A673 (cell line): ENCODE measurements at regions not wholly inside any gene's neighbourhood (a gene's known extent, or its start where the extent isn't known, plus 50 kb on each side); places are given as distances from the start of the nearest gene placed in this dataset.

Experiments used
- EZH2 ChIP-seq: fragments of 200-600 bp; sonication (generic); IDR thresholded peaks from 2 replicates; pipeline ENCODE4 v1.6.1; 2017; ENCODE audit warnings: borderline replicate concordance, low read depth, mild to moderate bottlenecking, mixed read lengths, antibody characterized with exemption, low read length; ENCODE audit not compliant: poor library complexity, severe bottlenecking
- TF ChIP-seq, protein P1 (sequence below): fragments of 300-800, 200-600 bp; sonication (generic); conservative IDR thresholded peaks from 2 replicates; pipeline ENCODE4 v1.5.1; 2017; ENCODE audit warnings: low read depth, mild to moderate bottlenecking, antibody characterized with exemption, low read length, moderate library complexity, mixed read lengths

DNA sequence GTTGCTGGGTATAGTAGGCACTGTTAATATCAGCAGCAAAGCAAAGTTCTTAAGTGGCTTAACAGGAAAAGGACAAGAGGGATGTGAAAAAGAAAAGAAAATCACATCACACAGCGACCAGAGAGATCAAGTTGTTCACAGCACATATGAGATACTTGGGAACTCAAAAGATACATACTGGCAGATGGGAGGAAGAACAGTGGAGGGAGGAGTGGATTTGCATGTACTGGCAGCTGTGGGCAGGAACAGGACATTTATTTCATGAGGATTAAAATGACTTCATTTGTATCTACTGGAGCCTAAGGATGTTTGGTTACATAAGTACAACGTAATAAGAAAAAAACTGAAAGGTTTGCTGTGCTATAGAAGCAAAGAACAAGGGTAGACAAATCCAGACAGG lies 136.5 kb upstream of the IFNG-AS1 start:
- TF ChIP-seq, protein P1, sequence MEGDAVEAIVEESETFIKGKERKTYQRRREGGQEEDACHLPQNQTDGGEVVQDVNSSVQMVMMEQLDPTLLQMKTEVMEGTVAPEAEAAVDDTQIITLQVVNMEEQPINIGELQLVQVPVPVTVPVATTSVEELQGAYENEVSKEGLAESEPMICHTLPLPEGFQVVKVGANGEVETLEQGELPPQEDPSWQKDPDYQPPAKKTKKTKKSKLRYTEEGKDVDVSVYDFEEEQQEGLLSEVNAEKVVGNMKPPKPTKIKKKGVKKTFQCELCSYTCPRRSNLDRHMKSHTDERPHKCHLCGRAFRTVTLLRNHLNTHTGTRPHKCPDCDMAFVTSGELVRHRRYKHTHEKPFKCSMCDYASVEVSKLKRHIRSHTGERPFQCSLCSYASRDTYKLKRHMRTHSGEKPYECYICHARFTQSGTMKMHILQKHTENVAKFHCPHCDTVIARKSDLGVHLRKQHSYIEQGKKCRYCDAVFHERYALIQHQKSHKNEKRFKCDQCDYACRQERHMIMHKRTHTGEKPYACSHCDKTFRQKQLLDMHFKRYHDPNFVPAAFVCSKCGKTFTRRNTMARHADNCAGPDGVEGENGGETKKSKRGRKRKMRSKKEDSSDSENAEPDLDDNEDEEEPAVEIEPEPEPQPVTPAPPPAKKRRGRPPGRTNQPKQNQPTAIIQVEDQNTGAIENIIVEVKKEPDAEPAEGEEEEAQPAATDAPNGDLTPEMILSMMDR = no peak
- no peak for TF ChIP-seq EZH2
